Psoas muscle (tissue), 7 donors: ENCODE measurements at regions not wholly inside any gene's neighbourhood (a gene's known extent, or its start where the extent isn't known, plus 50 kb on each side); places are given as distances from the start of the nearest gene placed in this dataset.

ENCODE experiments used
- ATAC-seq, 4 donors: fragments of 200-7000 bp; cut with Tn5 transposase; one replicate each; pipeline ENCODE4 v1.9.1; 2020; ENCODE audit warnings: moderate library complexity in 3 of 4, mild to moderate bottlenecking in 2 of 4
- DNase-seq, 2 donors: peaks; one replicate each; pipeline ENCODE4 v3.0.0-alpha.2; 2020
- H3K27ac ChIP-seq: fragments of 200-600 bp; one replicate; pipeline ENCODE4 v1.8.0; 2022
- H3K27me3 ChIP-seq, 3 donors: fragments of 200-600 bp in 1 of 3; one replicate each; pipeline versions ENCODE4 v1.6.1 to v1.8.0; 2013 to 2022; ENCODE audit warnings: low read length in 2 of 3, mild to moderate bottlenecking in 2 of 3, moderate library complexity in 1 of 3; ENCODE audit not compliant: insufficient read depth in 3 of 3
- H3K36me3 ChIP-seq, 2 donors: fragments of 200-600 bp in 1 of 2; one replicate each; pipeline versions ENCODE4 v1.6.1 to v1.8.0; 2013 to 2022; ENCODE audit warnings: low read depth in 1 of 2, mild to moderate bottlenecking in 1 of 2, moderate library complexity in 1 of 2; ENCODE audit not compliant: insufficient read depth in 1 of 2
- H3K4me1 ChIP-seq: fragments of 200-600 bp; one replicate; pipeline ENCODE4 v1.8.0; 2022
- H3K4me3 ChIP-seq: fragments of 200-600 bp; one replicate; pipeline ENCODE4 v1.8.0; 2022; ENCODE audit warnings: mild to moderate bottlenecking
- H3K9me3 ChIP-seq: fragments of 200-600 bp; one replicate; pipeline ENCODE4 v1.8.0; 2022
- whole genome bisulfite sequencing, 3 donors: extraction: QIAGEN DNeasy Blood & Tissue Kit; methylation state at CpG; one replicate each; pipeline versions ENCODE4 v1.1.6 to v1.1.7; 2013; 5-methylcytosine and 5-hydroxymethylcytosine counted together
- intact Hi-C, 2 donors: fragments of 100-400 bp; cut with DNase I; formaldehyde crosslinking; loops; one replicate each; pipeline versions ENCODE4 v1.11.0 to v1.14.2; 2022
- TF ChIP-seq, protein P1 (sequence below): fragments of 200-600 bp; IDR thresholded peaks from one replicate; pipeline ENCODE4 v1.8.0; 2022; ENCODE audit warnings: antibody characterized with exemption
- donor health status: healthy with polysubstance abuse.
- donor health status: DM: no; HTN: no; CAD: no; lungs with moderate emphysema.
- donor health status: Bipolar disorder and iron deficiency.
- donor health status: healthy.
- donor health status: DM: yes; HTN: yes; CAD: no.
- donor health status: DM: no; HTN: no; CAD: no.
- donor health status: DM: yes; HTN: yes; CAD: no.

DNA sequence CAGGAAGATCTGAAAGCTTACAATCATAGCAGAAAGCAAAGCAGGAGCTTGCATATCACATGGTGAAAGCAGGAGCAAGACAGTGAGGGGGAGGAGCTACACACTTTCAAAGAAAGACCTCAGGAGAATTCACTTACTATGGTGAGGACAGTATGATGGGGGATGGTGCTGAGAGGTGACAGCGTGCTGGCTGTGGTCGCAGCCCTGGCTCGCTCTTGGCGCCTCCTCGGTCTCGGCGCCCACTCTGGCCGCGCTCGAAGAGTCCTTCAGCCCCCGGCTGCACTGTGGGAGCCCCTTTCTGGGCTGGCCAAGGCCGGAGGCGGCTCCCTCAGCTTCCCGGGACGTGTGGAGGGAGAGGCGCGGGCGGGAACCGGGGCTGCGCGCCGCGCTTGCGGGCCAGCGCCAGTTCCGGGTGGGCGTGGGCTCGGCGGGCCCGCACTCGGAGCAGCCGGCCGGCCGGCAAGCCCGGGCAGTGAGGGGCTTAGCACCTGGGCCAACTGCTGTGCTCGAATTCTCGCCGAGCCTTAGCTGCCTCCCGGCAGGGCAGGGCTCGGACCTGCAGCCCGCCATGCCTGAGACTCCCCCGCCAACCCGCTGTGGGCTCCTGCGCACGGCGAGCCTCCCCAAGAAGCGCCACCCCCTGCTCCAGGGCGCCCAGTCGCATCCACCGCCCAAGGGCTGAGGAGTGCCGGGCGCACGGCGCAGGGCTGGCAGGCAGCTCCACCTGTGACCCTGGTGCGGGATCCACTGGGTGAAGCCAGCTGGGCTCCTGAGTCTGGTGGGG, 131.9 kb upstream of the SPATS2L start:
- Histone ChIP-seq H3K27me3 (no peaks in the 10 kb centered on the region), H3K4me1 (peaks cover 3% of the 10 kb centered on the region), H3K36me3 (no peaks in the 10 kb centered on the region), H3K27ac (no peak overlapping the region), H3K4me3 (no peak overlapping the region), H3K9me3 (no peaks in the 10 kb centered on the region)
- DNase-seq (no peak), ATAC-seq (no peak)
- intact Hi-C loops, result no loop called here
- TF ChIP-seq, protein P1, sequence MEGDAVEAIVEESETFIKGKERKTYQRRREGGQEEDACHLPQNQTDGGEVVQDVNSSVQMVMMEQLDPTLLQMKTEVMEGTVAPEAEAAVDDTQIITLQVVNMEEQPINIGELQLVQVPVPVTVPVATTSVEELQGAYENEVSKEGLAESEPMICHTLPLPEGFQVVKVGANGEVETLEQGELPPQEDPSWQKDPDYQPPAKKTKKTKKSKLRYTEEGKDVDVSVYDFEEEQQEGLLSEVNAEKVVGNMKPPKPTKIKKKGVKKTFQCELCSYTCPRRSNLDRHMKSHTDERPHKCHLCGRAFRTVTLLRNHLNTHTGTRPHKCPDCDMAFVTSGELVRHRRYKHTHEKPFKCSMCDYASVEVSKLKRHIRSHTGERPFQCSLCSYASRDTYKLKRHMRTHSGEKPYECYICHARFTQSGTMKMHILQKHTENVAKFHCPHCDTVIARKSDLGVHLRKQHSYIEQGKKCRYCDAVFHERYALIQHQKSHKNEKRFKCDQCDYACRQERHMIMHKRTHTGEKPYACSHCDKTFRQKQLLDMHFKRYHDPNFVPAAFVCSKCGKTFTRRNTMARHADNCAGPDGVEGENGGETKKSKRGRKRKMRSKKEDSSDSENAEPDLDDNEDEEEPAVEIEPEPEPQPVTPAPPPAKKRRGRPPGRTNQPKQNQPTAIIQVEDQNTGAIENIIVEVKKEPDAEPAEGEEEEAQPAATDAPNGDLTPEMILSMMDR, result no peak
- 97 to 98% (median 97%) methylated on average over 32 to 55 of the region's 55 CpGs for WGBS, 3 donors

DNA sequence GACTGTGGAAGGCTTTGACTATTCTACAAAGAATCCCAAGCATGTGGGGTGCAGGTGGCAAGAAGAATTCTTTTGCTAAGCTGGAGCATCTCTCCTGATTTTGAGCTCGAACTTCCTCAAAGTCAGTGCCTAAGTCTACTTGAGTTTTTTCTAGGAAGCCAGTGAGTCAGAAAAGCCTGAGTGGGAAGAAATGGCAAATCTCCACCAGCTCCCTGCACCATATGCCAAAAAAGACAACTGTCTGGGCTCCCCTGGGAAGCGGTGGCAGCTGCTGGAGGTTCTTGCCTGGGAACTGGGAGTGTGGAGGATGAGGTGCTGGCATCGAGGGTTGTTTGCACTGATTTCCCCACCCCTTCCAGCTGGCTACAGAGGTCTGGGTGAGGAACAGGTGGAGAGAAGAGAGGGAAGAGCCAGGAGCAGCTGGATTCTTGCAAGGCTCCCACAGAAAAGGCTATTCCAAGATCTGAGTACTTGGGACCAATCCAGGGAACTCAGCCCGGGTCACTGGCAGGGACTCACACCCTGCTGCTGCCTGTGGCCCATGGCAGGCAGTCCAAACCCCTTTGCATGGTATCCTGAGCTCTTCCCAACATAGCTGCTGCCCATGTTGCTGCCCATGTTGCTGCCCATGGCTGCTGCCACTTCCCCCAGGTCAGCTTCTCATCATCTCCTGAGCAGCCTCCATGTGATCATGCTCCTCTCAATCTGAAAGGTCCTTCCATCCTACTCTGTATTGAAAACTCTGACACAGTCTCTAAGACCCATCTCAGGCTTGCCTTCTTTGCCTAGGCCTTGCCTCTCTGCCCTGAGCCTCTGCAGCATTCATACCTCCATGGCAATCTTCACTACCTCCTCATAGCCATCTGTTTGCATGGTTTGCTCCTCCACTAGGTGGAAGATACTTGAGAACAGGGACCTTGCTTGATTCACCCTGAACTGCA, 128.3 kb upstream of the SPATS2L start:
- Histone ChIP-seq H3K9me3 (no peaks in the 10 kb centered on the region), H3K36me3 (no peaks in the 10 kb centered on the region), H3K4me1 (peaks cover 3% of the 10 kb centered on the region), H3K27ac (no peak overlapping the region), H3K27me3 (no peaks in the 10 kb centered on the region), H3K4me3 (no peak overlapping the region)
- WGBS, 3 donors, result 11 to 40% (median 15%) methylated on average over 4 of the region's 4 CpGs
- TF ChIP-seq, protein P1, result no peak
- peak in 1 of 2 donors; percentile 41 for DNase-seq
- intact Hi-C loops, result no loop called here
- ATAC-seq, result peak; percentile 73 to 88 (median 78)

DNA sequence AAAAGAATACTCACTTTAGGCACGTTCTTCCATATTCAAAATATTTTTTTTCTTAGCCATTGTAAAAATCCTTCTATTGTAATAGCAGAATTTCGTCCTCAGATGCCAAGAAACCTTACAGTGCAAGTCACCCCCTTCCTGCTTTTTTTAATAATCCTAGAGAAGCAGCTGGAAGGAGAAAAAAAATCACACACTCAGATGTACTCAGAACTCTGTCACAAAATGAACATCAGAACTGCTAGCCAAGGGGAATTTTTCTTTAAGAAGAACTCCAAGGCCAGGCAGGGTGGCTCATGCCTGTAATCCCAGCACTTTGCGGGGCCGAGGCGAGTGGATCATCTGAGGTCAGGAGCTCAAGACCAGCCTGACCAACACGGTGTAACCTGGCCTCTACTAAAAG, 127.3 kb upstream of the SPATS2L start:
- ATAC-seq, result no peak

DNA sequence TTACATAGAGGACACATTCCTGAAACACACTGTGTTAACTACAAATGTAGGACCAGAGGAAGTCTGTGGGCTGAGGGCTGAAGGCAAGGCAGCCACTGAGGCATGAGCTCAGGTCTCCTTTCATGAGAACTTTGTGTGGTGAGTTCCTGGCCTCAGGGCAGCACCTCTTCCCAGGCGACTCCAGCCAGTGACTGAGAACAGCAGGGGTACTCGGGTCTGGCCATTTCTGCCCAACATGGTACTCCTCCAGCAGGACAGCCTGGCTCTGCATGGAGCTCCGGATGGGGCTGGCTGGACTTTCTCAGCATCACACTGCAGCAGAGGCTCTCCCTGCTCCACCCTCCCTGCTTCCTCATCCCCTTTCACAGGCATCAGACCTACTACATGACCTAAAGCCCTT, 125.5 kb upstream of the SPATS2L start:
- Histone ChIP-seq H3K27me3 (no peaks in the 10 kb centered on the region), H3K36me3 (no peaks in the 10 kb centered on the region), H3K9me3 (no peaks in the 10 kb centered on the region), H3K4me3 (no peak overlapping the region), H3K27ac (no peak overlapping the region), H3K4me1 (peaks cover 3% of the 10 kb centered on the region)
- ATAC-seq (no peak), DNase-seq (no peak)
- WGBS, 3 donors, result 55 to 67% (median 61%) methylated on average over 3 of the region's 3 CpGs
- TF ChIP-seq, protein P1, result no peak
- intact Hi-C loops, result no loop called here

More for the DNA sequence above, 127.3 kb upstream of the SPATS2L start:
- 32 to 46% (median 38%) methylated on average over 6 of the region's 6 CpGs for WGBS, 3 donors
- peaks cover 3% of the 10 kb centered on the region for H3K4me1 ChIP-seq
- H3K9me3 ChIP-seq, result no peaks in the 10 kb centered on the region
- no peaks in the 10 kb centered on the region for H3K36me3 ChIP-seq
- no peak overlapping the region for H3K4me3 ChIP-seq
- no peaks in the 10 kb centered on the region for H3K27me3 ChIP-seq
- H3K27ac ChIP-seq, result no peak overlapping the region
- TF ChIP-seq, protein P1, result no peak
- DNase-seq, result no peak
- intact Hi-C loops, result no loop called here
